ENCODE measurements at regions not wholly inside any gene's neighbourhood (a gene's known extent, or its start where the extent isn't known, plus 50 kb on each side); places are given as distances from the start of the nearest gene placed in this dataset.
A peak's percentile ranks its signal among the peaks of the same experiment; 100 is the strongest.

GRCh38 chr1:173268261-173268660 lies 61.1 kb upstream of the TNFSF4 start:
- H2BK15ac ChIP-seq (ENCODE audit: low read depth, low read length) = no peak overlapping the region

More at GRCh38 chr1:173268261-173268660, 61.1 kb upstream of the TNFSF4 start:
- Histone ChIP-seq H3K79me1 (ENCODE audit: low read depth in 1 of 2, low read length in 2 of 2) (no peaks in the 10 kb centered on the region), H3K4me2 (ENCODE audit: low read depth, low read length) (no peak overlapping the region), H3K27me3 (ENCODE audit: control insufficient read depth, insufficient read depth, low read length) (no peaks in the 10 kb centered on the region), H4K20me1 (ENCODE audit: insufficient read depth, low read length) (no peaks in the 10 kb centered on the region), H3K18ac (ENCODE audit: low read depth, low read length) (no peak overlapping the region), H3K9me1 (ENCODE audit: insufficient read depth, low read length) (0 out of 2 replicates have a peak, but pooled peaks cover 3% of the 10 kb centered on the region), H3K56ac (ENCODE audit: extremely low read depth, insufficient read depth, low read length) (no peak overlapping the region), H2BK5ac (ENCODE audit: low read depth, low read length, poor library complexity, severe bottlenecking) (no peak overlapping the region), H3K4ac (ENCODE audit: low read depth, low read length) (no peak overlapping the region), H2AFZ (replicated peaks; ENCODE audit: low read length, poor library complexity) (no peak overlapping the region), H2BK20ac (ENCODE audit: low read depth, low read length) (0 out of 2 replicates have a peak overlapping the region, but pooled peaks have one; percentile 84), H3K4me3 (ENCODE audit: insufficient read depth, low read depth, low read length) (no peak overlapping the region), H3K14ac (replicated peaks; ENCODE audit: low read depth, low read length) (no peak overlapping the region), H2AK5ac (ENCODE audit: low read depth, low read length) (no peak overlapping the region), H3K9me3 (ENCODE audit: control insufficient read depth, insufficient read depth, low read length) (no peaks in the 10 kb centered on the region), H3K36me3 (ENCODE audit: control insufficient read depth, insufficient read depth, low read length) (no peaks in the 10 kb centered on the region), H3K9ac (ENCODE audit: low read depth, low read length) (no peak overlapping the region), H3K27ac (ENCODE audit: insufficient read depth, low read length) (no peak overlapping the region), H2BK120ac (ENCODE audit: low read depth, low read length) (peak overlapping the region; percentile 81), H4K5ac (ENCODE audit: low read depth, low read length) (no peak overlapping the region), H3K23ac (ENCODE audit: low read depth, low read length) (no peak overlapping the region), H2AK9ac (replicated peaks; ENCODE audit: low read depth, low read length, poor library complexity) (no peak overlapping the region), H4K8ac (ENCODE audit: low read depth in 2 of 2, low read length in 2 of 2) (peak overlapping the region in 1 of 2 experiments; percentile 50; a peak in 1 of 4 replicates), H4K91ac (ENCODE audit: insufficient read depth, low read depth, low read length) (no peak overlapping the region), H3K4me1 (ENCODE audit: control insufficient read depth, insufficient read depth, low read length) (peaks cover 6% of the 10 kb centered on the region)
- DNase-seq (no peak), ATAC-seq (ENCODE audit: low read depth) (no peak)
- TF ChIP-seq CEBPB (IDR thresholded peaks at IDR 0.05; ENCODE audit: low read depth, low read length) = no peak
- no peak for TF ChIP-seq SMC3 (IDR thresholded peaks at IDR 0.05; ENCODE audit: low read depth, low read length)
- TF ChIP-seq CTCF (conservative IDR thresholded peaks at IDR 0.05; ENCODE audit: low read depth, low read length) = no peak
- TF ChIP-seq BHLHE40 (IDR thresholded peaks at IDR 0.05; ENCODE audit: low read depth, low read length) = no peak
- no peak for TF ChIP-seq MAFK (IDR thresholded peaks at IDR 0.05; ENCODE audit: low read depth, low read length)
- TF ChIP-seq RFX5 (IDR thresholded peaks at IDR 0.05; ENCODE audit: low read depth, low read length) = no peak
- TF ChIP-seq USF2 (IDR thresholded peaks at IDR 0.05; ENCODE audit: low read depth, low read length) = no peak
- TF ChIP-seq FOS (IDR thresholded peaks at IDR 0.05; ENCODE audit: low read depth, low read length) = no peak
- no peak for TF ChIP-seq POLR2A (IDR thresholded peaks at IDR 0.05; ENCODE audit: low read depth, low read length)
- TF ChIP-seq RCOR1 (IDR thresholded peaks at IDR 0.05; ENCODE audit: insufficient replicate concordance, low read length) = no peak
- no peak for TF ChIP-seq NFE2L2 (IDR thresholded peaks at IDR 0.05; ENCODE audit: low read depth, low read length)
- no peak for TF ChIP-seq MXI1 (IDR thresholded peaks at IDR 0.05; ENCODE audit: borderline replicate concordance, low read depth, low read length)
- TF ChIP-seq MAZ (IDR thresholded peaks at IDR 0.05; ENCODE audit: borderline replicate concordance, low read depth, low read length) = no peak
- ChIA-PET POLR2A (ENCODE audit: unreplicated experiment) (no interaction called here), CTCF (interaction anchor here (1.3 kb wide), 1 partner anchor 13 kb away, joined by 6 read pairs; no protein-coding TSS in a partner anchor)
- dilution Hi-C loops (cut with HindIII; ENCODE audit: low sequenced_read_pairs, unreplicated experiment) = no loop called here
- no TSS peak for BruUV-seq (replicated peaks)
- in situ Hi-C loops (cut with MboI; ENCODE audit: low sequenced_read_pairs) = no loop called here
- no CpG with 5 or more reads among the region's 1 CpG for WGBS, 2 experiments (ENCODE audit: extremely low coverage in 2 of 2, insufficient read length in 1 of 2)
- intact Hi-C loops (cut with micrococcal nuclease) = loop anchor here (10.0 kb wide), 1 partner anchor 137 kb away; no protein-coding TSS in a partner anchor

Data from IMR-90 (cell line).